ENCODE measurements at regions not wholly inside any gene's neighbourhood (a gene's known extent, or its start where the extent isn't known, plus 50 kb on each side); places are given as distances from the start of the nearest gene placed in this dataset.

DNA sequence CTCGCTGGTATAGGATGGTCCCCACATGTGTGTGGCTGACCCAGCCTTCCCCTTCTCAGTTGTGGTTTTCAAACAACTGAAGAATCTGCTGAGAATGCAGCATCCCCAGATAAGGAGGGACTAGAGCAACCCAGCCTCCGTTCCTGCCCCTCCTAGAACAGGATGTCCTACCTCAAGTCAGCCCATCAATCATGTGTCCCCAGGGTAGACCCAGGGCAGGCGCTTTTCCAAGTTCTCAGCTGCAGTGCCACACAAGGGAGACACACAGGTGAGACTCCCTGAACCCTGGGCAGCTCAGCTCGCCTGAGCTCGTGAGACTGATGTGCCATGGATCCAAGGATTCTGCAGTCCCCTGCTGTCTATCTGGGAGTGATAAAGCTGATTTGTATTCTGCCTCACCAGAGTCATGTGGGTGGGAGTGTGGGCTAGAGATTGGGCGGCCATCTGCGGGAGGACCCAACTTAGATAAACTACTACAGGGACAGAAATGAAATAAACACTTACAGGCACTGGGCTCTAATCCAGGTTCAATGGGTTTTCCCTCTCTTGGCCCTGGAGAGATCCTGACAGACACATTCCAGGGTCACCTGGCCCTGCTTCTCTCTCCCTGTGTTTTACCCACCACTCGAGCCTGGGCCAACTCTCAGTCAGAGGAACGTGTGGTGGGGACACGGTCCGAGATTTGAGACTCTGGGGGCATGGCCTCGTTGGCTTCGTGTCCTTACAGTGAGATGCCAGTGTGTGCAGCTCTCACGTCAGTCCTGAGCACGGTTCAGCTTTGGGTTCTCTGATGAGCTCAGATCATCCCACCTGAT is 303.5 kb upstream of the SFSWAP start:
- Histone ChIP-seq H4K20me1 (ENCODE audit: low read depth) (no peaks in the 10 kb centered on the region), H3K27me3 (no peaks in the 10 kb centered on the region), H3K9me3 (ENCODE audit: low read depth) (no peaks in the 10 kb centered on the region), H3F3A (ENCODE audit: low read depth) (no peaks in the 10 kb centered on the region), H3K9ac (no peak overlapping the region), H3K27ac (no peak overlapping the region), H2AFZ (replicated peaks) (no peak overlapping the region), H3K4me2 (no peak overlapping the region), H3K4me1 (no peaks in the 10 kb centered on the region), H3K4me3 (no peak overlapping the region), H3K36me3 (no peaks in the 10 kb centered on the region), H3K79me2 (ENCODE audit: low read depth) (no peaks in the 10 kb centered on the region)
- H3K4me3 Mint-ChIP-seq, result no peak overlapping the region
- H3K4me1 Mint-ChIP-seq, result peaks cover 11% of the 10 kb centered on the region
- TF ChIP-seq, protein P1, sequence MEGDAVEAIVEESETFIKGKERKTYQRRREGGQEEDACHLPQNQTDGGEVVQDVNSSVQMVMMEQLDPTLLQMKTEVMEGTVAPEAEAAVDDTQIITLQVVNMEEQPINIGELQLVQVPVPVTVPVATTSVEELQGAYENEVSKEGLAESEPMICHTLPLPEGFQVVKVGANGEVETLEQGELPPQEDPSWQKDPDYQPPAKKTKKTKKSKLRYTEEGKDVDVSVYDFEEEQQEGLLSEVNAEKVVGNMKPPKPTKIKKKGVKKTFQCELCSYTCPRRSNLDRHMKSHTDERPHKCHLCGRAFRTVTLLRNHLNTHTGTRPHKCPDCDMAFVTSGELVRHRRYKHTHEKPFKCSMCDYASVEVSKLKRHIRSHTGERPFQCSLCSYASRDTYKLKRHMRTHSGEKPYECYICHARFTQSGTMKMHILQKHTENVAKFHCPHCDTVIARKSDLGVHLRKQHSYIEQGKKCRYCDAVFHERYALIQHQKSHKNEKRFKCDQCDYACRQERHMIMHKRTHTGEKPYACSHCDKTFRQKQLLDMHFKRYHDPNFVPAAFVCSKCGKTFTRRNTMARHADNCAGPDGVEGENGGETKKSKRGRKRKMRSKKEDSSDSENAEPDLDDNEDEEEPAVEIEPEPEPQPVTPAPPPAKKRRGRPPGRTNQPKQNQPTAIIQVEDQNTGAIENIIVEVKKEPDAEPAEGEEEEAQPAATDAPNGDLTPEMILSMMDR (IDR thresholded peaks at IDR 0.05), result no peak
- TF ChIP-seq EZH2 (IDR thresholded peaks at IDR 0.05) (no peak), EZH2phosphoT487 (IDR thresholded peaks at IDR 0.05) (no peak)
- DNase-seq (ENCODE audit: low spot score), result no peak
- peaks cover 16% of the 10 kb centered on the region for H3K27me3 Mint-ChIP-seq (ENCODE audit: insufficient read depth, low read depth)
- H3K9me3 Mint-ChIP-seq, result peaks cover 7% of the 10 kb centered on the region
- no peak overlapping the region for H3K27ac Mint-ChIP-seq
- no peaks in the 10 kb centered on the region for H3K36me3 Mint-ChIP-seq

- Mint-ChIP-seq H3K36me3 (no peaks in the 10 kb centered on the region), H3K27me3 (ENCODE audit: insufficient read depth, low read depth) (peaks cover 16% of the 10 kb centered on the region), H3K4me3 (no peak overlapping the region), H3K4me1 (peaks cover 8% of the 10 kb centered on the region), H3K9me3 (peaks cover 7% of the 10 kb centered on the region), H3K27ac (no peak overlapping the region)
- H3K4me1 ChIP-seq, result no peaks in the 10 kb centered on the region
- H3K9ac ChIP-seq, result no peak overlapping the region
- TF ChIP-seq EZH2 (IDR thresholded peaks at IDR 0.05) (no peak), EZH2phosphoT487 (IDR thresholded peaks at IDR 0.05) (no peak)
- TF ChIP-seq, protein P1 (IDR thresholded peaks at IDR 0.05), result no peak
- no peak for DNase-seq (ENCODE audit: low spot score)
- no peaks in the 10 kb centered on the region for H3K36me3 ChIP-seq
- H3K27me3 ChIP-seq, result no peaks in the 10 kb centered on the region
- no peak overlapping the region for H3K4me3 ChIP-seq
- H3K27ac ChIP-seq, result no peak overlapping the region
- no peak overlapping the region for H2AFZ ChIP-seq (replicated peaks)
- H3K79me2 ChIP-seq (ENCODE audit: low read depth), result no peaks in the 10 kb centered on the region
- no peaks in the 10 kb centered on the region for H3F3A ChIP-seq (ENCODE audit: low read depth)
- no peak overlapping the region for H3K4me2 ChIP-seq
- H3K9me3 ChIP-seq (ENCODE audit: low read depth), result no peaks in the 10 kb centered on the region
- no peaks in the 10 kb centered on the region for H4K20me1 ChIP-seq (ENCODE audit: low read depth)
Observed at GRCh38 chr12:131408036-131408365, 302.9 kb upstream of the SFSWAP start.

DNA sequence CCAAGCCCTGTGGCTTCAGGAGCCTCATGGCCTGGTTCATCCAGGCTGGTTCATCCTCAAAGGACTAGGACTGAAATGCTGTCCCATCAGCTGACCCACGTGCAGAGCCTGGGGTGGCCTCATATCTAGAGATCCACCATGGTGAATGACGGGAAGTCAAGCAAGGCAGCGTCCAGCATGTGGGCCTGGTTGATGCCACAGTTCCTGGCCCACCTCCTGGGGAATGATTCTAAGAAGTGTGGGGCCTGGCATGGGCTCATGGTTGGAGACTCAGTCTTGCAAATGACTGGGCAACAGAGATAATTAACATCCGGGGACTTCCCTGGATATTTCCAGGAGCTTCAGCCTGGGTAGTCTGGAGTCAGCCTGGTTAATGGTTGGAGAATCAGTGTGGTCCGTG is 302.4 kb upstream of the SFSWAP start:
- H4K20me1 ChIP-seq (ENCODE audit: low read depth), result no peaks in the 10 kb centered on the region
- H3K27me3 Mint-ChIP-seq (ENCODE audit: insufficient read depth, low read depth), result peaks cover 16% of the 10 kb centered on the region
- no peak overlapping the region for H3K27ac Mint-ChIP-seq

More for the DNA sequence above, 302.4 kb upstream of the SFSWAP start:
- H2AFZ ChIP-seq (replicated peaks), result no peak overlapping the region
- H3K4me2 ChIP-seq, result no peak overlapping the region
- Mint-ChIP-seq H3K36me3 (no peaks in the 10 kb centered on the region), H3K4me1 (peaks cover 8% of the 10 kb centered on the region), H3K4me3 (no peak overlapping the region), H3K9me3 (peaks cover 6% of the 10 kb centered on the region)
- no peak overlapping the region for H3K4me3 ChIP-seq
- DNase-seq (ENCODE audit: low spot score), result no peak
- H3K27ac ChIP-seq, result no peak overlapping the region
- no peaks in the 10 kb centered on the region for H3F3A ChIP-seq (ENCODE audit: low read depth)
- no peaks in the 10 kb centered on the region for H3K79me2 ChIP-seq (ENCODE audit: low read depth)
- H3K36me3 ChIP-seq, result no peaks in the 10 kb centered on the region
- H3K4me1 ChIP-seq, result no peaks in the 10 kb centered on the region
- H3K9me3 ChIP-seq (ENCODE audit: low read depth), result no peaks in the 10 kb centered on the region
- no peak for TF ChIP-seq EZH2 (IDR thresholded peaks at IDR 0.05)
- TF ChIP-seq, protein P1 (IDR thresholded peaks at IDR 0.05), result no peak
- TF ChIP-seq EZH2phosphoT487 (IDR thresholded peaks at IDR 0.05), result no peak
- no peak overlapping the region for H3K9ac ChIP-seq
- no peaks in the 10 kb centered on the region for H3K27me3 ChIP-seq
